Left lung (tissue), 4 donors: ENCODE measurements at regions not wholly inside any gene's neighbourhood (a gene's known extent, or its start where the extent isn't known, plus 50 kb on each side); places are given as distances from the start of the nearest gene placed in this dataset.
"Not testable (repeated sequence)": the region's sequence is repeated elsewhere in the genome, so short reads cannot be mapped to it uniquely, and the experiment has no call there.

Source experiments
- ATAC-seq: fragments of 200-7000 bp; cut with Tn5 transposase; one replicate; pipeline ENCODE4 v1.9.1; 2020; ENCODE audit warnings: moderate library complexity
- DNase-seq, 4 donors: peaks; one replicate each; pipeline ENCODE4 v3.0.0-alpha.2; 2013 to 2020
- H3K27ac ChIP-seq, 2 donors: fragments of 200-600 bp; sonication (generic) in 1 of 2; one replicate each; pipeline versions ENCODE4 v1.5.0 to v1.8.0; 2020 to 2021
- H3K27me3 ChIP-seq, 2 donors: fragments of 200-600 bp; sonication (generic) in 1 of 2; one replicate each; pipeline versions ENCODE4 v1.5.0 to v1.8.0; 2020 to 2021
- H3K36me3 ChIP-seq, 2 donors: fragments of 200-600 bp; sonication (generic) in 1 of 2; one replicate each; pipeline versions ENCODE4 v1.5.0 to v1.8.0; 2020 to 2021
- H3K4me1 ChIP-seq, 2 donors: fragments of 200-600 bp; one replicate each; pipeline ENCODE4 v1.8.0; 2021
- H3K4me3 ChIP-seq, 2 donors: fragments of 200-600 bp; sonication (generic) in 1 of 2; one replicate each; pipeline versions ENCODE4 v1.5.0 to v1.8.0; 2020 to 2021; ENCODE audit warnings: mild to moderate bottlenecking in 1 of 2
- H3K9me3 ChIP-seq, 2 donors: fragments of 200-600 bp; sonication (generic) in 1 of 2; one replicate each; pipeline versions ENCODE4 v1.5.0 to v1.8.0; 2020 to 2021
- intact Hi-C, 2 donors: fragments of 100-400 bp; cut with DNase I; formaldehyde crosslinking; loops; one replicate each; pipeline versions ENCODE4 v1.11.2 to v1.14.2; 2022
- TF ChIP-seq, protein P1 (sequence below), 2 donors: fragments of 200-600 bp; sonication (generic) in 1 of 2; IDR thresholded peaks; one replicate each; pipeline versions ENCODE4 v1.5.0 to v1.8.0; 2021; ENCODE audit warnings: antibody characterized with exemption in 2 of 2
- donor health status: DM: no; HTN: yes; CAD: no.
- donor health status: DM: no; HTN: no; CAD: no.

DNA sequence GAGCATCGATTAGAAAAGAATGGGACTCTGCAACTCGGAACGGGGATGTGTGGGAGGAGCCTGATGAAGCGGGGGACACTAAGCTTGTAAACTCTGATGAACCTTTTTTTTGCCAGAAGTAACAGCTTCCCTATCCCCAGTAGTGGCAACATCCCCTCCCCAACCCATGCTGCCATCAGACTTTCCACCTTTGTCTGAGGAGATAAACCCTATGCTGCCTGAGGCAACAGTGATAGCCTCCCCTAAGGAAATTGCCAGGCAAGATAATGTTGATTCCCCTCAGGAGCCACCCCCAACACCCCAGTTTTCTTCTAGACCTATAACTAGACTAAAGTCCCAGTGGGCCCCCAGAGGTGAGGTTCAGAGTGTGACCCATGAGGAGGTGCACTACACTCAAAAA is 173.7 kb downstream of the AKR1D1 start:
- no peak for DNase-seq
- H3K27me3 ChIP-seq: no peaks in the 10 kb centered on the region
- peaks cover 0 to 11% of the 10 kb centered on the region in 2 donors for H3K9me3 ChIP-seq
- no peak overlapping the region for H3K4me3 ChIP-seq
- intact Hi-C loops: no loop called here
- no peaks in the 10 kb centered on the region for H3K36me3 ChIP-seq
- no peak overlapping the region for H3K27ac ChIP-seq
- no peak for ATAC-seq
- TF ChIP-seq, protein P1, sequence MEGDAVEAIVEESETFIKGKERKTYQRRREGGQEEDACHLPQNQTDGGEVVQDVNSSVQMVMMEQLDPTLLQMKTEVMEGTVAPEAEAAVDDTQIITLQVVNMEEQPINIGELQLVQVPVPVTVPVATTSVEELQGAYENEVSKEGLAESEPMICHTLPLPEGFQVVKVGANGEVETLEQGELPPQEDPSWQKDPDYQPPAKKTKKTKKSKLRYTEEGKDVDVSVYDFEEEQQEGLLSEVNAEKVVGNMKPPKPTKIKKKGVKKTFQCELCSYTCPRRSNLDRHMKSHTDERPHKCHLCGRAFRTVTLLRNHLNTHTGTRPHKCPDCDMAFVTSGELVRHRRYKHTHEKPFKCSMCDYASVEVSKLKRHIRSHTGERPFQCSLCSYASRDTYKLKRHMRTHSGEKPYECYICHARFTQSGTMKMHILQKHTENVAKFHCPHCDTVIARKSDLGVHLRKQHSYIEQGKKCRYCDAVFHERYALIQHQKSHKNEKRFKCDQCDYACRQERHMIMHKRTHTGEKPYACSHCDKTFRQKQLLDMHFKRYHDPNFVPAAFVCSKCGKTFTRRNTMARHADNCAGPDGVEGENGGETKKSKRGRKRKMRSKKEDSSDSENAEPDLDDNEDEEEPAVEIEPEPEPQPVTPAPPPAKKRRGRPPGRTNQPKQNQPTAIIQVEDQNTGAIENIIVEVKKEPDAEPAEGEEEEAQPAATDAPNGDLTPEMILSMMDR (IDR thresholded peaks at IDR 0.05): no peak
- H3K4me1 ChIP-seq: no peaks in the 10 kb centered on the region

- DNase-seq, H3K36me3 ChIP-seq, H3K27ac ChIP-seq, H3K27me3 ChIP-seq, intact Hi-C loops, H3K9me3 ChIP-seq, H3K4me3 ChIP-seq, ATAC-seq: not testable (repeated sequence)
- peaks cover 0 to 10% of the 10 kb centered on the region in 2 donors for H3K4me1 ChIP-seq
Measured at GRCh38 chr7:138252666-138253065, 176.4 kb downstream of the AKR1D1 start.

DNA sequence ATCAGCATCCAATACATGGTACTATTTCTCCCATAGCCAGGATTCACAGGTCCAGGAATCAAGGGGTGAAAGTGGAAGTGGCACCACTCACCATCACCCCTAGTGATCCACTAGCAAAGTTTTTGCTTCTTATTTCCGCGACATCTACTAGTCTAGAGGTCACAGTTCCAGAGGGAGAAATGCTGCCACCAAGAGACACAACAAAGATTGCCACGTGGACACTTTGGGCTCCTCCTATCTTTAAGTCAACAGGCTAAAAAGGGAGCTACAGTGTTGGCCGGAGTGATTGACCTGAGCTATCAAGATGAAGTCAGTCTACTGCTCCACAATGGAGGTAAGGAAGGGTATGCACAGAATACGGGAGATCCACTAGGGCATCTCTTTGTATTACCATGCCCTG is 178.2 kb downstream of the AKR1D1 start:
- ATAC-seq: no peak
- Histone ChIP-seq H3K36me3 (no peaks in the 10 kb centered on the region), H3K27me3 (no peaks in the 10 kb centered on the region), H3K4me1 (peaks cover 0 to 22% of the 10 kb centered on the region in 2 donors), H3K27ac (no peak overlapping the region), H3K9me3 (no peaks in the 10 kb centered on the region), H3K4me3 (no peak overlapping the region)
- DNase-seq: no peak
- TF ChIP-seq, protein P1 (IDR thresholded peaks at IDR 0.05): no peak
- intact Hi-C loops: no loop called here

DNA sequence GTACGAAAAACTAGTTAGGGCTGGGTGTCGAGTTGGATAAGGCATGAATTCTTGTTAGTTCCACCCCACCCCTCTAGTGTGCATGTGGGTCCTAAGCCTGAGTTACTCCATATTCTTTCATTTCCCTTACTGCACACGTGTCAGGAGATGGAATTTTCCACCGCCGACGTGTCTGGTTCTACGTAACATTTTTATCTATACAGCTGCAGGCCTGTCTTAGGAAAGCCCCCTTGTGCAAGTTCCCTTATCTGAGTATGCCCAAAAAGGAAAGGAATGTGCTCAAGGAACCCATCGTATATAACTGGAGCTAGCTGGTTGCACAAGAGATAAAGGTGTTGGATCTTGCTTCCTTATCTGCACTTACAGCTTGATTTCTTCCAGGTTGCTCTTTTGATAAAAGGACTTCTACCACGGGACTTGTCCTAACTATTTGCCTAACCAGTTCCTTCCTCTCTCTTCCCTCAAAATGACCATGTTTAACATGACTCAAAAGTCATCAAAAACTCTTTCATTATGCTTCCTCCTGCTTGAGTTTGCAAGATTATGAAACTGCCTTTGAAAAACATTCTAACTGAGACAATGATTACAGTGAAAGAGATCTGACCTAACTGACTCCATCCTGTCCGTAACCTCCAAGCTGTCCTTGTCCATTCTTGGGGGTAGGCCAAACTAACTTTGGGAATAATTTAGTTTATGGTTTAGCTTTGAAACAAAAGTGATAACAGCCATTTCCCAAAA is 181.4 kb downstream of the AKR1D1 start:
- Histone ChIP-seq H3K4me3 (no peak overlapping the region), H3K27ac (peak overlapping the region in 1 of 2 donors; percentile 73), H3K36me3 (no peaks in the 10 kb centered on the region), H3K9me3 (peaks cover 0 to 3% of the 10 kb centered on the region in 2 donors), H3K4me1 (peaks cover 0 to 22% of the 10 kb centered on the region in 2 donors), H3K27me3 (no peaks in the 10 kb centered on the region)
- peak; percentile 90 for ATAC-seq
- DNase-seq: peak in 3 of 4 donors; percentile 29 to 61 (median 39)
- intact Hi-C loops: no loop called here
- TF ChIP-seq, protein P1 (IDR thresholded peaks at IDR 0.05): no peak

- Histone ChIP-seq H3K4me1 (peaks cover 0 to 22% of the 10 kb centered on the region in 2 donors), H3K36me3 (no peaks in the 10 kb centered on the region), H3K4me3 (no peak overlapping the region), H3K27ac (peak overlapping the region in 1 of 2 donors; percentile 73), H3K9me3 (peaks cover 0 to 3% of the 10 kb centered on the region in 2 donors), H3K27me3 (no peaks in the 10 kb centered on the region)
- ATAC-seq: no peak
- intact Hi-C loops: no loop called here
- no peak for DNase-seq
- TF ChIP-seq, protein P1 (IDR thresholded peaks at IDR 0.05): no peak
Measured at GRCh38 chr7:138258197-138258559, 181.9 kb downstream of the AKR1D1 start.

- H3K27me3 ChIP-seq: no peaks in the 10 kb centered on the region
- H3K4me3 ChIP-seq: no peak overlapping the region
- peaks cover 0 to 3% of the 10 kb centered on the region in 2 donors for H3K9me3 ChIP-seq
- no peaks in the 10 kb centered on the region for H3K36me3 ChIP-seq
- peaks cover 0 to 22% of the 10 kb centered on the region in 2 donors for H3K4me1 ChIP-seq
- DNase-seq (no peak), ATAC-seq (no peak)
- H3K27ac ChIP-seq: no peak overlapping the region
- TF ChIP-seq, protein P1 (IDR thresholded peaks at IDR 0.05): no peak
- intact Hi-C loops: no loop called here
Measured at GRCh38 chr7:138259675-138260074, 183.4 kb downstream of the AKR1D1 start.
